ENCODE measurements at regions not wholly inside any gene's neighbourhood (a gene's known extent, or its start where the extent isn't known, plus 50 kb on each side); places are given as distances from the start of the nearest gene placed in this dataset.

DNA sequence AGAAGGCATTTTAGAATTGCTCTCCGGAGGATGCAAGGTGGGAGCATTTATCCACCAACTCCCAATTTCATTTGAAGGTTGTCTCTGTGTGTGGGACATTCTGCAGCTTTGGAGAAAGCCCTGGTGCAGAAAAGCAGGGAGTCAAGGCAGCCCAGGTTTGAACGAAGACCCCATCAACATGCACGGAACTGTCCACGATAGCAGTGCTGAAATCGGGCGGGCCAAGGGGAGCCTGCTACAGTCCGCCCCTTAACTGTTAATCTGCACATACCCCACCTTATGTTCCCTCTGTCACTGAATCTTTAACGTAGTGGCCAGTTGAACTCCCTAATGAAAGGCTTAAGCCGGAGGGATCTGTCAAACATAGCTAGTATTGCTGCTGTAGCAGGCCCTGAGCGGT is 68.8 kb upstream of the C1orf174 start:
- BruUV-seq (replicated peaks), result no TSS peak
- Histone ChIP-seq H3K9me3 (replicated peaks; ENCODE audit: control insufficient read depth, insufficient read depth, low read length) (peaks cover 1% of the 10 kb centered on the region), H3K79me2 (ENCODE audit: control insufficient read depth, insufficient read depth, low read length) (no peaks in the 10 kb centered on the region), H3K4me3 (replicated peaks in 1 of 3; ENCODE audit: insufficient read depth in 1 of 3, low read depth in 1 of 3, low read length in 3 of 3) (no peak overlapping the region), H3K27ac (ENCODE audit: insufficient read depth, low read depth, low read length) (no peak overlapping the region), H4K20me1 (replicated peaks; ENCODE audit: control insufficient read depth, extremely low read depth, insufficient read depth, low read length) (no peaks in the 10 kb centered on the region), H3K36me3 (ENCODE audit: control insufficient read depth in 2 of 2, extremely low read depth in 1 of 2, insufficient read depth in 2 of 2, low read length in 2 of 2) (no peaks in the 10 kb centered on the region), H3K9ac (replicated peaks; ENCODE audit: extremely low read depth, insufficient read depth, low read length) (no peak overlapping the region), H3K4me2 (ENCODE audit: insufficient read depth, low read length) (no peak overlapping the region), H3K9me1 (replicated peaks; ENCODE audit: control insufficient read depth, extremely low read depth, insufficient read depth, low read length) (no peaks in the 10 kb centered on the region), H3K27me3 (ENCODE audit: control insufficient read depth in 2 of 2, insufficient read depth in 2 of 2, low read length in 2 of 2) (no peaks in the 10 kb centered on the region), H2AFZ (ENCODE audit: low read depth, low read length) (no peak overlapping the region), H3K4me1 (ENCODE audit: control insufficient read depth, extremely low read depth, insufficient read depth, low read length) (no peaks in the 10 kb centered on the region)
- dilution Hi-C loops (cut with MboI; ENCODE audit: extremely low pct_ligation_motif_present, low sequenced_read_pairs), result no loop called here
- DNase-seq (ENCODE audit: low read depth, low spot score), result no peak
- intact Hi-C loops (cut with micrococcal nuclease), result no loop called here
- no peak for FAIRE-seq
- POLR2A ChIA-PET, result no interaction called here
- CTCF ChIA-PET, result no interaction called here
- no peak for TF ChIP-seq GATA2 (IDR thresholded peaks at IDR 0.05; ENCODE audit: insufficient read depth, insufficient read length, low read depth, low read length)
- TF ChIP-seq, protein P1, sequence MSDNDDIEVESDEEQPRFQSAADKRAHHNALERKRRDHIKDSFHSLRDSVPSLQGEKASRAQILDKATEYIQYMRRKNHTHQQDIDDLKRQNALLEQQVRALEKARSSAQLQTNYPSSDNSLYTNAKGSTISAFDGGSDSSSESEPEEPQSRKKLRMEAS (IDR thresholded peaks at IDR 0.05; ENCODE audit: insufficient read depth, insufficient read length), result no peak
- no peak for TF ChIP-seq POLR2A (IDR thresholded peaks at IDR 0.05; ENCODE audit: low read depth, low read length)
- no peak for TF ChIP-seq FOS (IDR thresholded peaks at IDR 0.05; ENCODE audit: borderline replicate concordance, insufficient read depth, low read length)
- no peak for TF ChIP-seq POLR2AphosphoS5 (IDR thresholded peaks at IDR 0.05; ENCODE audit: insufficient read depth, low read depth, low read length)
- TF ChIP-seq, protein P2, sequence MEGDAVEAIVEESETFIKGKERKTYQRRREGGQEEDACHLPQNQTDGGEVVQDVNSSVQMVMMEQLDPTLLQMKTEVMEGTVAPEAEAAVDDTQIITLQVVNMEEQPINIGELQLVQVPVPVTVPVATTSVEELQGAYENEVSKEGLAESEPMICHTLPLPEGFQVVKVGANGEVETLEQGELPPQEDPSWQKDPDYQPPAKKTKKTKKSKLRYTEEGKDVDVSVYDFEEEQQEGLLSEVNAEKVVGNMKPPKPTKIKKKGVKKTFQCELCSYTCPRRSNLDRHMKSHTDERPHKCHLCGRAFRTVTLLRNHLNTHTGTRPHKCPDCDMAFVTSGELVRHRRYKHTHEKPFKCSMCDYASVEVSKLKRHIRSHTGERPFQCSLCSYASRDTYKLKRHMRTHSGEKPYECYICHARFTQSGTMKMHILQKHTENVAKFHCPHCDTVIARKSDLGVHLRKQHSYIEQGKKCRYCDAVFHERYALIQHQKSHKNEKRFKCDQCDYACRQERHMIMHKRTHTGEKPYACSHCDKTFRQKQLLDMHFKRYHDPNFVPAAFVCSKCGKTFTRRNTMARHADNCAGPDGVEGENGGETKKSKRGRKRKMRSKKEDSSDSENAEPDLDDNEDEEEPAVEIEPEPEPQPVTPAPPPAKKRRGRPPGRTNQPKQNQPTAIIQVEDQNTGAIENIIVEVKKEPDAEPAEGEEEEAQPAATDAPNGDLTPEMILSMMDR (IDR thresholded peaks at IDR 0.05; ENCODE audit: extremely low read depth in 1 of 2, insufficient read depth in 1 of 2, low read depth in 1 of 2, low read length in 2 of 2), result no peak
- TF ChIP-seq MYC (IDR thresholded peaks at IDR 0.05; ENCODE audit: low read depth, low read length), result no peak
- no peak for TF ChIP-seq JUN (IDR thresholded peaks at IDR 0.05; ENCODE audit: borderline replicate concordance, insufficient read depth, insufficient read length, low read depth)
- no peak for TF ChIP-seq EZH2 (IDR thresholded peaks at IDR 0.05; ENCODE audit: borderline replicate concordance, low read depth, low read length, severe bottlenecking)
